Prostate gland (tissue), 2 donors: ENCODE measurements at regions not wholly inside any gene's neighbourhood (a gene's known extent, or its start where the extent isn't known, plus 50 kb on each side); places are given as distances from the start of the nearest gene placed in this dataset.

Experiments
- POLR2A ChIP-seq: fragments of 450-650 bp; IDR thresholded peaks from one replicate; pipeline ENCODE4 v1.6.1; 2016; ENCODE audit warnings: antibody characterized with exemption, mild to moderate bottlenecking
- POLR2AphosphoS5 ChIP-seq: sonication (generic); formaldehyde crosslinking; IDR thresholded peaks from one replicate; pipeline ENCODE4 v1.6.1; 2017; ENCODE audit warnings: antibody characterized with exemption
- TF ChIP-seq, protein P1 (sequence below), 4 experiments: fragments of 200-600 bp in 2 of 4; fragments of 450-650 bp in 2 of 4; sonication (generic) in 2 of 4; IDR thresholded peaks; 1 replicate in 3 of 4; 2 replicates in 1 of 4; pipeline ENCODE4 v1.5.1; 2016 to 2019; ENCODE audit warnings: antibody characterized with exemption in 4 of 4, mild to moderate bottlenecking in 2 of 4, moderate library complexity in 2 of 4

DNA sequence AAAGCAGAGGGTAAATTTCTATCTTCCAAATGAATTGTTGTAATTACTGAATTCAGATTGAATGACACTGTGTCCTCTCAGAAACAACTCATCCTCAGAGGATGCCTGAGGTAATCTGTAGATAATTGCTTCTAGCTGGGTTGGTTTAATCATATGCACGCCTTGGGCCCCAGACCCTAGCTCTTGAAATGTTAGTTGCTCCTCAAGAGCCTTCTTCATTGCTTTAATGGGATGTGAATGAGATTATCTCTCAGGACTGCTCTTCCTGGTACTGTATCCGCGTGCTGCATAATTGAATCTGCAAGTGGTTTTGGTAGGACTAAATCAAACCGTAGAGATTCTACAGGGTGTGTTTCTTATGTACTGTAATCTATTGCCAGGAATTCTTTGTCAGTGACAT lies 569.3 kb upstream of the NEGR1 start:
- no peak for TF ChIP-seq POLR2AphosphoS5
- TF ChIP-seq POLR2A, result no peak
- TF ChIP-seq, protein P1, sequence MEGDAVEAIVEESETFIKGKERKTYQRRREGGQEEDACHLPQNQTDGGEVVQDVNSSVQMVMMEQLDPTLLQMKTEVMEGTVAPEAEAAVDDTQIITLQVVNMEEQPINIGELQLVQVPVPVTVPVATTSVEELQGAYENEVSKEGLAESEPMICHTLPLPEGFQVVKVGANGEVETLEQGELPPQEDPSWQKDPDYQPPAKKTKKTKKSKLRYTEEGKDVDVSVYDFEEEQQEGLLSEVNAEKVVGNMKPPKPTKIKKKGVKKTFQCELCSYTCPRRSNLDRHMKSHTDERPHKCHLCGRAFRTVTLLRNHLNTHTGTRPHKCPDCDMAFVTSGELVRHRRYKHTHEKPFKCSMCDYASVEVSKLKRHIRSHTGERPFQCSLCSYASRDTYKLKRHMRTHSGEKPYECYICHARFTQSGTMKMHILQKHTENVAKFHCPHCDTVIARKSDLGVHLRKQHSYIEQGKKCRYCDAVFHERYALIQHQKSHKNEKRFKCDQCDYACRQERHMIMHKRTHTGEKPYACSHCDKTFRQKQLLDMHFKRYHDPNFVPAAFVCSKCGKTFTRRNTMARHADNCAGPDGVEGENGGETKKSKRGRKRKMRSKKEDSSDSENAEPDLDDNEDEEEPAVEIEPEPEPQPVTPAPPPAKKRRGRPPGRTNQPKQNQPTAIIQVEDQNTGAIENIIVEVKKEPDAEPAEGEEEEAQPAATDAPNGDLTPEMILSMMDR (IDR thresholded peaks at IDR 0.05), result no peak
